NCI-H2171 (cell line): ENCODE measurements at regions not wholly inside any gene's neighbourhood (a gene's known extent, or its start where the extent isn't known, plus 50 kb on each side); places are given as distances from the start of the nearest gene placed in this dataset.
A peak's percentile ranks its signal among the peaks of the same experiment; 100 is the strongest.
"Not testable (repeated sequence)": the region's sequence is repeated elsewhere in the genome, so short reads cannot be mapped to it uniquely, and the experiment has no call there.

Source experiments
- DNase-seq: peaks from one replicate; lab custom pipeline; 2025; lab: John Stamatoyannopoulos, UW

DNA sequence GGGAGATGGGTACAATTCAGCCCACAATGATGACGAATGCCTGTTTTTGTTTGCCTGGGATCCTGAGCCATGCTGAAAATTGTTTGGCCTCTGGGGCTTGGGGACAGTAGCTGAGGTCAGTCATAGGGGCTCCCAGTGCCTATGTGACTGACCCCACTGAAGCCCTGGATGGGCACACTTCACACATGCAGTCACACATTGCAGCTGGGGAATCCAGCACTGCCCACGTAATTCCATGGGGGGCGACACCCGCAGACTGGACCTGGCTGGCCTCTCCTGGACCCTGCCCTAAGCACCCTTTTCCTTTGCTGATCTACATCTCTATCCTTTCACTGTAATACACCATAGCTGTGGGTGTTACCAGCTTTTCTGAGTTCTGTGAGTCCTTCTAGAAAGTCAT is 295.2 kb upstream of the HS6ST1 start:
- DNase-seq, result no peak

DNA sequence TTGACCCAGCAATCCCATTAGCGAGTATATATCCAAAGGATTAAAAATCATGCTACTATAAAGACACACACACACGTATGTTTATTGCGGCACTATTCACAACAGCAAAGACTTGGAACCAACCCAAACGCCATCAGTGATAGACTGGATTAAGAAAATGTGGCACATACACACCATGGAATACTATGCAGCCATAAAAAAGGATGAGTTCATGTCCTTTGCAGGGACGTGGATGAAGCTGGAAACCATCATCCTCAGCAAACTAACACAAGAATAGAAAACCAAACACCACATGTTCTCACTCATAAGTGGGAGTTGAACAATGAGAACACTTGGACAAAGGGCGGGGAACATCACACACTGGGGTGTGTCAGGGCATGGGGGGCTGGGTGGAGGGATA is 296.2 kb upstream of the HS6ST1 start:
- not testable (repeated sequence) for DNase-seq

DNA sequence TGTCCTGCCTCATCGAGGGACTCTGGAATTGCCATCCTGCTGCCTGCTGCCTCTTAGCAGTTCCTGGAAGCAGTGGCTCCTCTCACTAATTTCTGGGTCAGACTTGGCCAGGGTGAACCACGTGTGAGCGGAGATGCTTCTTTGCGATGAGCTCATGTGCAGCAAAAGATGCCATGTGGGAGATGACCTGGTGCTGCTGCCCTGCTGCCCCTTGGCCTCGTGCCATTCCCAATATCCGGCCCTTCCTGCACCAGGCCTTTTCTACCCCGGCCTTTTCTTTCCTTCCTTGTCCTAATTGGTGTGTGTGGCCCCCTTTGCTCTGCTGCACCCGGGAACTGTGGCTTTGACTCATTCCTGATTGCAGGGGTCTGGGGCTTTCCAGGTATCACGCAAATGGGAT is 296.9 kb upstream of the HS6ST1 start:
- DNase-seq, result no peak

DNA sequence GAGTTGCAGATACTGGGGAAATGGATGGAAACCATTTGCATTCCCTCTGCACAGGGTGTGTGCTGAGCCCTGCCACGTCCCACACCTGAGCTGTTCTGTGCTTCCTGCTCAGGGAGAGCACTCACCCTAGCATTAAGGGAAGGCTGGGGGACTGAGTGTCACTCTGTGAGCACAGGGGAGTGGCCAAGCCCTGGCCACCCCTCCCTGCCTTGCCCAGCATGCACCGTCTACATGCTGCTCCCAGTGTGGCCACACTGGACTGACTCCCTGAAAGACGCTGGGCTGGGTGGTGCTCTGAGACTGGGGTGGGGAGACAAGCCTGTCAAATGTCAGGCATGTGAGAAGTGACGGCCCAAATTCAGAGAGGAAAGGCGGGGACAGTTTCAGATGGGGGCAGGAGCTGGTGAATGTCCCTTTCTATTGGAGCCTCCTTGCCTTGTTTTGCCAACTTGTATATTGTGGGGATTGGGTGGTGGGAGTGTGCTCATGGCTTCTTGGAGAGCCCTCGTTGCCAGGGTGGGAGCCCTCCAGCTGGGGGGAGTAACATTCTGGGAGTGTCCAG is 298.4 kb upstream of the HS6ST1 start:
- no peak for DNase-seq

DNA sequence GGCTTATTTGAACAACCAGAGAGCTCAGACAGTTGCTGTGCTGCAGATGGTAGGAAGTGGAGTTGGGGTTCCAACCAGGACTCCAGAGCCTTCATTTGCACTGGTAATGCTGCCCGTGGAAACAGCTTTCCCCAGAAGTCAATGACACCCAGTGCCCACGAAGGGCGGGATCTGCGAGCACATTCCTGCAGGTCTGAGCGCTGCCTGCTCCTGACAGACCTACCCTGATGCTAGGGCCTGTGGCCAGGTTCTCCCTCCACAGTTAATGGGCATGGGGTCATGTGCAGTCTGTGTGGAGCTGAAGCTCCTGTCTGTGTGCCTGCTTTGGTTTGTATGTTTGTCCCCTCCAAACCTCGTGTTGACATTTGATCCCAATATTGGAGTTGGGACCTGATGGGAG is 299.0 kb upstream of the HS6ST1 start:
- no peak for DNase-seq

DNA sequence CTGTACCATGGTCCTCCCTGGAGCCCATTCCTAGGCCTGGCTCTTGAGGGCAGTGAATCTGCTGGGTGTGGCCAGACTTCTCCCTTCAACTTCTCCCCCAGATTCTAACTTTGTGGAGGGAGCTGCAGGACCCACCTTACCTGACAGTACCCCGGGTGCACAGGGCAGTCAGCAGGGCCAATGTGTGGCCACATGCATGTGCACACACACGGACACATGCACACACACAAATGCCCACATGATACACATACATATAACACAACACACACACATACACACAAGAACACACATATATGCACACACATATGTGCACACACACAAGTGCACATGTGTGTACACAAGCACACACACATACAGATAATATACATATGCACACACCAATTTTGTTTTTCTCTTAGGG is 300.0 kb upstream of the HS6ST1 start:
- DNase-seq, result no peak

DNA sequence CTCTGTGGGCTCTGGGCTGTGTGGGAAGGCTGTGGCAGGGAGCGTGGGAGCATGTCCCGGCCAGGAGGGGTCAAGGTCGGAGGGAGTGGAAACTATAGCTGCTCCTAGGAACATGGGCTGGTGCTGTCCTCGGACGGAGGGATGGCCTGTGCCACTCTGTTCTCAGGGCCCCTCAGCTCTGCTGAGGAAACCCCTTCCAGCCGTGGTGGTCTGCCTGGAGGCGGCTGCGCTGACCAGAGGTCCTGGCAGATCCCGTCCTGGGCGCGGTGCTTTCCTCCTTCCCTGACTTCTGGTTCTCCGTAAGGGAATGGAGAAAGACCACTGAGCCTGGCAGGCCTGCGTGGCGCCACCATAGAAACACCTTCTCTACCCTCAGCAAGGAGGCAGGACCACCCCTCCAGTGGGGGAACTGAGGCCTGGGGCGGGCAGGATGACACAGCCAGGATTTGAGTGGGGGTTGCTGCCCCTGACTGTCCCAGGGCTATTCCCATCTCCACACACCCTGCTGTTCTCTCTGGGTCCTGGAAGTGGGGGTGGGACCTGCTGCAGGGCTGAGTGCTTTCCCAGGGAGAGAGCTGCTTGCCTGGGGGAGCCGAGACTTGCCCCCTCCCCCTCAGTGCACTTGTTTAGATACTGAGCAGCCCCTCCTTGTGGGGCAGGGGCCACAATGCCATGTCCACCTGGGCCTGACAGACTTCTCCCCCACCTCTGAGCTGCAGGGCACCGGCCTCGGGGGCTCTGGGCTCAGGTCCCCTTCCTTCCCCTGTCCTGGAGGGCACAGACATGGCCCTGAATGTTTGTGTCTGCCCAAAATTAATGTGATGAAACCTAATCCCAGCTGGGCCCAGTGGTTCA is 301.0 kb upstream of the HS6ST1 start:
- no peak for DNase-seq

DNA sequence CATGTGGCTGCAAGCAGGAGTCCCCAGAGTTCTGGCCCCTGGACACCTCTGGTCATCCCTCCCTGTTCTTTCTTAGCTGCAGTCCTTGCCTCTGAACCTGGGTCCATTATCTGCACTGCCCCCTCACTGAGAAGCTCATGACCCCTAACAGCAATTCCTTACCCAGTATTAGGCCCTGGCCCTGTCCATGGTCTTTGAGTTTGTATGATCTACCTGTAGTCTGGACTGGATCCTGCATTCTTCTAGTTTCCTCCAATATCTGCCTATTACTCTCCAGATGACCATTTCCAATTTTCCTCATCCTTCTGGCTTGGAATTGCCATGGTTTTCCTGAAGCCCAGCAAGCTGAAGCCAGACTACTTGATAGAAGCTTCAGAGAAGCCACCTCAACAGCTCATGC is 302.4 kb upstream of the HS6ST1 start:
- DNase-seq, result no peak

DNA sequence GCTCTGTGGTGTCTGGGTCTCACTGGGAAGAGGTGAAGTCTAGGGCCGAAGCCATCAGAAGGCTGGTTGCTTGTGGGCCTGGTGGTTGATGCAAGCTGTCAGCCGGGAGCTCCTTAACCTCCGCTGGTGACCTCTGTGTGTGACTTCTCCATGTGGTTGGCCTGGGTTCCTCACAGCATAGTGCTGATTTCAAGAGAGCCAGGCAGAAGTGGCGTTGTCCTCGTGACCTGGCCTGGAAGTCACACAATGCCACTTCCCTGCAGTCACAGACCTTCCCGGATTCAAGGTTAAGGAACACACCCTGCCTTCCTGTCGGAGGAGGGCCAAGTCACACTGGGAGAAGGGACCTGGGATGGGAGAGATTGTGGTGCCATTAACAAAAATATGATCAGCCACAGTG is 303.7 kb upstream of the HS6ST1 start:
- no peak for DNase-seq

DNA sequence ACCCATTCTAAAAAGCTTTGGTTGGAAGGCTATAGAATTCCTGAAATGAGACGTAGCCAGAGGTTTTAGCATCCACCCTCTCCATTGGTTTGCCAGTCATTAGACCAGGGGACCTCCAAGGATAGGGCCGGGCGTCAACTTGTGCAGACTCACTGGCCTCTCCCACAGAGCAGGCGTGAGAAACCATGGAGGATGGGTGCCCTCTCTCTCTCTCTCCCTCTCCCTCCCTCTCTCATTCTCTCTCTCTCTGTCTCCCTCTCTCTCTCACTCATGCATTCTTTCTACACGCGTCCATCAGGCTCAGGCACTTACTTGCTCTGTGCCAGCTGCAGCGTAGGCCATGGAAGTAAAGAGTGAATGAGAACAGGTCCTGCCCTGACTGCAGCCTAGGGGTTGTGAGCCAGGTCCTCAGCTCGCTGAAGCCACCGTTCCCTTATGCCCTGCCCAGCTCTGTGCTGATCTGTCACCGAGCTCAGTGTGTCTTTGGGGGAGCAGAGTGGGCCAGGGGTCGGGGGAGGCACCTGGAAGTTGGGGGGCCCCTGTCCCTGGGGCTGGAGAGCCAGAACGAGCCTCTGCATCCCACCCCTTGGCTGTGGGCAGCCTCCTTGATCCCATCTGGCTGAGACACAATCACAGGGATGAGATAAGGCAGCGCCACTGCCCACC is 304.4 kb upstream of the HS6ST1 start:
- no peak for DNase-seq

DNA sequence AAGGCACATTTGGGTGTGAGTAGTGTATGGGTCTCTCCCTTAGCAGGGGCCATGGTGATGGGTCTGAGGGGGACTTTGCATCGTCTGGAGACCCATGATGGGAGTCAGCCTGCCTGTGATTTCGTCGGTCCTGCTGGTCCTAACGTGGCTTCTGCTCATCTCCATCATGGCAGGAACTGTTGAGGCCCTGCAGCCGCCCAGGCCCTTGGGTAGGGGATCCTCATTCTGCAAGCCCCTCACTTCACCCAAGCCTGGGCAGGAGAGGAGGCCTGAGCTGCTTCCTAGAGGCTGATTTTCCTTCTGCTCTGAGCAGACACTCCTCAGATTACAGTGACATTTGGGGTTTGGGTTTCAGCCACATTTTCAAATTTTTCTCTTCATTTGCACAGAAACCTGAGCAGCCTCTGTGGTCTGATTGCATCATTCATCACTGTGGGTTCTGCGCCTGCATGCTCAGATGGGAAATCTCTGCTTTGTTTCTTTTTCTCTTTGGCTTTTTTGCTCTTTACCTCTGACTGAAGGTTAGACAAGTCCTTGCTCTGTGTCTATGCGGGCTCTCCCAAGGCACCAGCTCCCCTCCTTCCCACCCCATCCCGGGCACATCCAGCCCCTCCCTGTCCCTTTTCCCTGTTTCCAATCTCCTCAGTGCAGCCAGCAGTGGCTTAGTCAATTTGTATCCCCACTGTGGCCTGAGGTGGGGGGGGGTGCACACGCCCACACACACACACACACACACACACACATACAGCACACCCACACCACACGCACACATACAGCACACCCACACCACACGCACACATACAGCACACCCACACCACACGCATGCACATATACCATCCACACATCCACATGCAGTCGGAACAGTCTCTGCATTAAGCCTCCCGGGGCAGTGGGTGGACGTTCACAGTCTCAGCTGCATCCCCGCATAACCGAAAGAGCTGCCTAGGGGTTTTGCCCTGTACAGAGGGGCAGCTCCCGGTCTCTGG is 305.4 kb upstream of the HS6ST1 start:
- DNase-seq, result peak; percentile 83

DNA sequence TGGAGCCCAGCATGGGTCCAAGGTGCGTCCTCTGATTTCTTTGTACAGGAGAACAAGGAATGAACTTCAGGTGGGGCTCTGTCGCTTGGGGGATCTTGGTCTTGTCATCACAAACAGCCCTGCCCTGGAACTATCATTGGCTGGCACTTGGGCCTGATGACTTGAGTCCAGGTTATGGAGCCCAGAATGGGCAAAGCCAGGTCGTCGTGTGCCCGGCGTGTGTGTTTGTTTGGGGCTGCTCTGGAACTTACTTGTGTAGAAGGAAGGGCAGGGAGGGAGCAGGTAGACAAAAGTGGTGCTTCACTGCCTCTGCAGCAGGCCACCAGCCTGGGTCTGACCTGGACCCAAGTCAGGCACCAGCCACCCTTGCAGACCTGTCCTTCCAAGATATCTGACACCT is 306.3 kb upstream of the HS6ST1 start:
- DNase-seq, result no peak

DNA sequence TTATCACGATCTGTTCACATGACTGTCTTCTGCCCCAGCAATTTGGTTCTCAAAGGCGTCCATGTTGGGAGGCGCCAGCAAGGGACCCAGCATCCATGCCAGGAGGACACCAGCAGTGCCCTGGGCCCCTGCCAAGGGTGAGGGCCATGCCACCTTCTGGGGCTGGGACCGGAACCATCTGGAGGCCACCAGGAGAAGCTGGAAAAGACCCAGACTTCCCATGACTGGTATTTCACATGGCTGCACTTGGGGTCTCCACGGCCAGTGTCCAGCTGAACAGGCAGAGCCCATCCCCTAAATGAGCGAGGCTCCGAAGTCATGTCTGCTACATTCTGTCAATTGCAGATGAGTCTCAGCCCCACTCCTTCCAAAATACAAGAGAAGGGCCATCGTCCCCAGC is 306.8 kb upstream of the HS6ST1 start:
- DNase-seq, result no peak

DNA sequence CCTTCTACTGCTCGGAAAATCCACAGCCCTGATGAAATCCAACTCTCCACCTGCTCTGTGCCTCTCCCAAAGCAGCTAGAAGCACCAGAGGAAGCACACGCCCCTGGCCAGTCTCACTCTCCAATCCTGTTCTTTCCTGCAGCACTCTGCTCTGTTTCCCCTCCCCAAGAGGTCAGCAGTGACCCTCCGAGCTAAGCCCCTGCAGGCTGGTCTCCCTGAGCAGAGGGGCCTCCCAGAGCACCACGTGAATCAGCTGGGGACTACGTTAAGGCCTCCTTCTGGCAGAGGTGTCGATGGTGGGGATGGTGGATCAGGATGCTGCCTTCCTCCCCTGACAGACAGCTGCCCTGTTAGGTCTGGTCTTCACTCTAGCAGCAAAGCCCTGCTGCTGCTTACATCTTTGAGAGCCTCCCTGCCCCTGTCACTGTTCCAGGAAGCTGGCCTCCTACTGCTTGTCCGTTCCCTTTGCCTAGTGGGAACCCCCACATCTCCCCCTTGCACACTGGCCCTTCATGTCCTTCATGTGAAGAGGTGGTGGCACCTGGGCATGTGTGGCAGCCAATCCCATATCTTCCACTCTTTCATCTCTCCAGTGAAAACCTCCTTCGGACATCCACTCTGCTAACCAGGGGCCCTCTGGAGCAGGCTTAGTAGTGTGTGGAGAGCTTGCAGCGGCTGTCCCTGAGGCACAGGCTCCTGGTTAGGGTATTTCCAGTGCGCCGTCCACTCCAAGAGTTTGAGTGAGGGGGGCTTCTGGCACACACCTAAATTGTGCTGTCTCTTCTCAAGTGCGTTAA is 307.5 kb upstream of the HS6ST1 start:
- no peak for DNase-seq

DNA sequence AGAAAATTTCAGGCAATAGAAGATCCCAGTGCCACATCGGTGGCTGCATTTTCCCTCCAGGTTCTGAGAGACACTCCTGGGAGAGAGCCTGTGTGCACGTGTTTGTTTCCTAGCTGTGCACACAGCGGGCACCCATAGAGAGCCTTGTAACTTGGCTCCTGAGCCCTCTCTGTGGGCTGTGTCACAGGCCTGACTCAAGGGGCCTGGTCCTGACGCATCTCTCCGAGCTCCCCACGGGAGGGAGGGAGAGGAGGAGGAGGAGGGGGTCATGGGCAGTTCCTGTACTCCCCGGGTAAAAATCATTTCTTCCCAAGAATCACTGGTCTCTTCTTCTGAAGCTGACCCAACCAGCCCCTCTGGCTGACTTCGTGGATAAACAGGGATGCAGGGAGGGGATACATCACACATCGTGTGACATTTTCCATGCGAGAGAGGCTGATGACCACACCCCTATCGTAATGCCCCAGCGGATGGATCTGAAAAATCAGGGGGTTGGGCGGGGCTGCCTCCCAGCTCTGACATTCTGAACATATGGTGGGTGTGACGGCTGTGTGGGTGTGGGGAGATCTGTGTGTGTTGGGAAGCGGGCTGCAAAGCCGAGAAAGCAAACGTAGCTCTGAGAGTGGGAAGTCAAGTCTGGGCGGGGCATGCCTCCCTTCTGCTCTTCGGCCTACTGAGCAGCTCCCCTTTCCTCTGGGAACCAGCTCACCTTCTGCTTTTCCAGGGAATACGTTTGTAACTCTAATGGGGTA is 308.3 kb upstream of the HS6ST1 start:
- DNase-seq, result peak; percentile 94

DNA sequence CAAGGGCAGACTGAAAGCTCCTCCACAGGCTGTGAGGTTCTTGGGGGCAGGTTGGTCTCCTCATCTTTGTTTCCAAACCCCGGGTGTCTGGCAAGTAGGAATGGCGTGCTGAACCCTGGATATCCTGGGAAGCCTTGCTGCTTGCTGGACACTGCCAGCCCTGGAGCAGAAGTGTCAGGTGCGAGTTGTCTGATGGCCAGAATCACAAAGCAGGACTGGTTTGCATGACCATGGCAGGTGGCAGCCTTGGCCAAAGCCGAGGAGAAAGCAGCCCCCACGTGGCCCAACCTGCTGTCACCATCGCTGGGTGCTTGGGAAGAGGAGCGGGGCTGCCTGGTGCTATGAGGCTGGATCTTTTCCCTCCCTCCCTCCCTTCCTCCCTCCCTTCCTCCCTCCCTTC is 309.5 kb upstream of the HS6ST1 start:
- no peak for DNase-seq

DNA sequence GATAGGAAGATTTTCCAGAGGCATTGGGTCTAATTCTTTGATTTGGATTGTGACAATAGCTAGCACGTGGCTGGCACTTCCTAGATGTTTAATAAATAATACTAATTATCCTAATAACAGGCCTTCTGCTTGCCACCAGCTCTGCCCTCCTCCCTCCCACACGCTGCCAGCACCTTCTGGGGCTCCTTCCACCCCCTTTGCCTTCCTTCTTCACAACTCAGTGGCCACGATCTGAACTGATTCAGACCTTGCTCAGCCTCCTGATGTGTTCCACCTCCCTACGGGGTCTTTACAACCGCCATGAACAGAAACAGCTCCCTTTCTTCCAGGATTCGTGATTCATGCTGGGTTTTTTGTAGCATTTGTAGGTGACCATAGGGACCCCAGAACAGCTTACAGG is 310.3 kb upstream of the HS6ST1 start:
- DNase-seq, result no peak

DNA sequence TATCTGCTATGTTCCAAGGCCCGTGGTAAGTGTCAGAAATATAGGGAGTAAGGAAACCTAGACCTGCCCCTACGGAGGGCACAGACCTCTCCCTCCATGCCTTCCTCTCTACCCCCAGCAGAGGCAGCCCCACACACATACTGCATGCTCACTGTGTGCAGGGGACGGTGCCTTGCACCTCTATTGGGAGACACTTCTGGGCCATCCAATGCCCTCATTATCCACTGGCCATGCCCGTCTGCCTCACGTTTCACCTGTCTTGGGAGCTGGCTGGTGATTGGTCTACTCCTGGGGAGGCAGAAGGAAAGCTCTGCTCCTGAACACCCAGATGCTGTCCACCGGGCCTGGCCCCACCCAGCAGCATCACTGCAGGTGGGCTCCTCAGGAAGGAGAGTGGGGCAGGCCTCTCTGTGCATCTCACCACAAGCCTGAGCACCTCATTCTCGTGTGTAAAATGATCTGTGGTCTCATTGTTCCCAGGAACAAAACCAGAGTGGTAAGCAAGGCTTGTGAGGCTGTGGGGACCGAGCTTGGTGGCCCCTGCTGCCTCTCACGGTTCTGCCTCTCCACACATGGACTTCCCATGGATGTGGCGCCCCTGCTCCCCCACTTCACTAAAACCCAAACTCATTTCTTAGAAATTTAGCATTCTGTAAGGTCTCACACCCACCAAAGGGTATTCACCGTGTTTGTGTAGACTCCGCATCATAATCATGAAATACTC is 312.5 kb upstream of the HS6ST1 start:
- no peak for DNase-seq

DNA sequence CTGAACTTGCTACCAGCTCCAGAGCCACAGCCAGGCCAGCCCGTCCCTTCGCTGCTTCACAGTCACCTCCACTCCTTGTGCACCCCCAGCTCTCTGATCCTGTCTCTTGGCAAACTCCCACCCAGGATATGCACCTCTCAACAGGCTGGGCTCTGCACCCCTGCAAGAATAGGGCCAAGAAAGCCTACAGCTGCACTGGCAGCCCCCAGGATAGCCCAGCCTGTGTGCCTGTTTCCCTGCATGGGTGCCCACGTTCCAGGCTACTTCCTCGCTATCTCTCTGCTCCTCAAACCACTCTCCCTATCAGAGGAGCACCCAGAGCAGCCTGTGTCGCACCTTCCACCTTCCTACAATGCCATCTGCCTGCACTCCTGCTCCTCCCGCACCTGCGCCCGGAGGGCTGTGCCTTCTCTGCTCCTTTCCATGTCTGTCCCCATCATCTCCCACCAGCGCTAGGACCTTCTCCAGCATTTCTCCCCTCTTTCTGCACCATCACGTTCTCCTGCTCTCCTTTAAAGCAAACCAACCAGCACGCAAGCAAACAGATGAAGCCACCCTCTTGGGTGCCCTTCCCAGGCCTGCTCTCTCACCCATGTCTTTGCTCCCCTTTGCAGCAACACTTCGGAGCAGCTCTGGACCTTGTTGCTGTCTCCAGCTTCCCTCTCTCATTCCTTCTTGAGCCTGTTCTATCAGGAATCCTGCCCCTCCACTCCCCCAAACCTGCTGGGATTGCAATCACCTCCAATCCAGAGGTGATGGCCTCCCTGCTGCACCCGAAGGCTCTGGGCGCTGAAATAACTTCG is 313.2 kb upstream of the HS6ST1 start:
- no peak for DNase-seq
